Loucy (cell line): ENCODE measurements at regions not wholly inside any gene's neighbourhood (a gene's known extent, or its start where the extent isn't known, plus 50 kb on each side); places are given as distances from the start of the nearest gene placed in this dataset.

Experiments used
- H2AFZ ChIP-seq: fragments of 200-600 bp; sonication (generic); 2 replicates; pipeline ENCODE4 v1.6.0; 2016; ENCODE audit warnings: antibody characterized with exemption, mild to moderate bottlenecking, low read length, moderate library complexity
- H3F3A ChIP-seq: fragments of 200-600 bp; 2 replicates; pipeline ENCODE4 v1.6.0; 2016; ENCODE audit warnings: antibody characterized with exemption, low read depth, mild to moderate bottlenecking
- H3K27me3 ChIP-seq: fragments of 200-600 bp; sonication (generic); 2 replicates; pipeline ENCODE4 v1.6.1; 2014; ENCODE audit warnings: low read length, mild to moderate bottlenecking; ENCODE audit not compliant: insufficient read depth, poor library complexity, severe bottlenecking
- H3K36me3 ChIP-seq: fragments of 200-600 bp; sonication (generic); 2 replicates; pipeline ENCODE4 v1.6.1; 2016; ENCODE audit warnings: low read length; ENCODE audit not compliant: insufficient read depth
- H3K4me1 ChIP-seq: fragments of 200-600 bp; sonication (generic); 2 replicates; pipeline ENCODE4 v1.5.1; 2014; ENCODE audit warnings: low read length, mild to moderate bottlenecking; ENCODE audit not compliant: insufficient read depth, poor library complexity, severe bottlenecking
- H3K4me2 ChIP-seq: fragments of 200-600 bp; sonication (generic); 2 replicates; pipeline ENCODE4 v1.6.0; 2014; ENCODE audit warnings: antibody characterized with exemption, low read length, low read depth, mild to moderate bottlenecking; ENCODE audit not compliant: poor library complexity, severe bottlenecking
- H3K4me3 ChIP-seq: fragments of 200-600 bp; sonication (generic); 2 replicates; pipeline ENCODE4 v1.5.1; 2014; ENCODE audit warnings: low read length, mild to moderate bottlenecking, mixed read lengths; ENCODE audit not compliant: poor library complexity, severe bottlenecking
- H3K79me2 ChIP-seq: fragments of 200-600 bp; sonication (generic); 2 replicates; pipeline ENCODE4 v1.6.1; 2014; ENCODE audit warnings: low read length; ENCODE audit not compliant: insufficient read depth
- H3K9ac ChIP-seq: fragments of 200-600 bp; sonication (generic); 2 replicates; pipeline ENCODE4 v1.6.0; 2014; ENCODE audit warnings: mild to moderate bottlenecking, low read depth, low read length, moderate library complexity; ENCODE audit not compliant: poor library complexity, severe bottlenecking
- H3K9me2 ChIP-seq: fragments of 200-600 bp; sonication (generic); replicated peaks from 2 replicates; pipeline ENCODE4 v1.6.1; 2016; ENCODE audit warnings: low read depth, low read length, mixed read lengths
- H3K9me3 ChIP-seq: fragments of 200-600 bp; sonication (generic); 2 replicates; pipeline ENCODE4 v1.6.1; 2014; ENCODE audit warnings: mild to moderate bottlenecking, antibody characterized with exemption, low read length, low read depth; ENCODE audit not compliant: insufficient read depth
- H4K20me1 ChIP-seq: fragments of 200-600 bp; sonication (generic); 2 replicates; pipeline ENCODE4 v1.6.0; 2014; ENCODE audit warnings: antibody characterized with exemption, low read length, mild to moderate bottlenecking; ENCODE audit not compliant: insufficient read depth, poor library complexity, severe bottlenecking
- EZH2phosphoT487 ChIP-seq: fragments of 200-600 bp; IDR thresholded peaks from 2 replicates; pipeline ENCODE4 v1.6.1; 2018; ENCODE audit warnings: antibody characterized with exemption, mild to moderate bottlenecking, moderate library complexity, borderline replicate concordance
- TF ChIP-seq, protein P1 (sequence below): fragments of 200-600 bp; sonication (generic); conservative IDR thresholded peaks from 2 replicates; pipeline ENCODE4 v1.5.1; 2014; ENCODE audit warnings: mild to moderate bottlenecking, antibody characterized with exemption, low read length

GRCh38 chr1:184199036-184199435 is 147.5 kb downstream of the TSEN15 start:
- no peak overlapping the region for H3K4me3 ChIP-seq
- H3K9me3 ChIP-seq = no peaks in the 10 kb centered on the region
- H3K9ac ChIP-seq = no peak overlapping the region
- H3K4me2 ChIP-seq = no peak overlapping the region
- H3K36me3 ChIP-seq = no peaks in the 10 kb centered on the region
- no peaks in the 10 kb centered on the region for H3K79me2 ChIP-seq
- no peaks in the 10 kb centered on the region for H3K9me2 ChIP-seq
- H3K4me1 ChIP-seq = no peaks in the 10 kb centered on the region
- no peak for TF ChIP-seq EZH2phosphoT487
- TF ChIP-seq, protein P1, sequence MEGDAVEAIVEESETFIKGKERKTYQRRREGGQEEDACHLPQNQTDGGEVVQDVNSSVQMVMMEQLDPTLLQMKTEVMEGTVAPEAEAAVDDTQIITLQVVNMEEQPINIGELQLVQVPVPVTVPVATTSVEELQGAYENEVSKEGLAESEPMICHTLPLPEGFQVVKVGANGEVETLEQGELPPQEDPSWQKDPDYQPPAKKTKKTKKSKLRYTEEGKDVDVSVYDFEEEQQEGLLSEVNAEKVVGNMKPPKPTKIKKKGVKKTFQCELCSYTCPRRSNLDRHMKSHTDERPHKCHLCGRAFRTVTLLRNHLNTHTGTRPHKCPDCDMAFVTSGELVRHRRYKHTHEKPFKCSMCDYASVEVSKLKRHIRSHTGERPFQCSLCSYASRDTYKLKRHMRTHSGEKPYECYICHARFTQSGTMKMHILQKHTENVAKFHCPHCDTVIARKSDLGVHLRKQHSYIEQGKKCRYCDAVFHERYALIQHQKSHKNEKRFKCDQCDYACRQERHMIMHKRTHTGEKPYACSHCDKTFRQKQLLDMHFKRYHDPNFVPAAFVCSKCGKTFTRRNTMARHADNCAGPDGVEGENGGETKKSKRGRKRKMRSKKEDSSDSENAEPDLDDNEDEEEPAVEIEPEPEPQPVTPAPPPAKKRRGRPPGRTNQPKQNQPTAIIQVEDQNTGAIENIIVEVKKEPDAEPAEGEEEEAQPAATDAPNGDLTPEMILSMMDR = no peak
- H3K27me3 ChIP-seq = no peaks in the 10 kb centered on the region
- no peaks in the 10 kb centered on the region for H4K20me1 ChIP-seq
- no peaks in the 10 kb centered on the region for H3F3A ChIP-seq
- H2AFZ ChIP-seq = no peak overlapping the region

DNA sequence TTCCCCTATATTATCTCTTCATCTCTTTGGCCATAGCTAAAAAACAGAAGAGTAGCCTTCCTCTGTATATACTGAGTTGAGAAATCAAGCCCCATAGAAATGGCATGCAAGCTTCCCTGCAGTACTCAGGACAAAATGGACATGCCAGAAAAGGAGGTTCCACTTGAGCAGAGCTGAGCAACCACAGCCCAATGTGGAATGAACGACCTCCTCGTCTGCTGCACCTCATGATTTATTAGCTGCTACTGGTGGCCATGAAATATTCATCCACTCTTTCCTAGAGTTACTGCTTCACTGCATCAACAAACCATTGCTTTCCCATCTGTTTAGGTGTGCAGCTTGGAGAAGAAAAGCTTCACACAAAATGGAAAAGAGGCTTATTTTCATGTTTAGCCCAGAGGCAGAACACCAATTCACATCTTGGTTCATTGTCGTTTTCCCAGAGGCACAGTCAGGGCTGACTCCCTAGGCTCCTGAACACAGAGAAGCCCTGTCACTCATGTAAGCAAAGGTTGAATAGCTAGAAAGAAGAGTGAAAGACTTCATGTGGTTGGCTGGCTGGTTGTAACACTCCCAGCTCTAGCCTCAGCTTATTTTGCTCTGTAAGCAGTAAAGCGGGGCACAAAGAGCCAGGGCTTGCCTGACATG is 148.0 kb downstream of the TSEN15 start:
- Histone ChIP-seq H2AFZ (no peak overlapping the region), H3K9me3 (no peaks in the 10 kb centered on the region), H3K36me3 (no peaks in the 10 kb centered on the region), H3K79me2 (no peaks in the 10 kb centered on the region), H3K27me3 (no peaks in the 10 kb centered on the region), H3K9ac (no peak overlapping the region), H3K4me3 (no peak overlapping the region), H3K9me2 (no peaks in the 10 kb centered on the region), H3K4me2 (no peak overlapping the region), H3F3A (no peaks in the 10 kb centered on the region), H4K20me1 (no peaks in the 10 kb centered on the region), H3K4me1 (no peaks in the 10 kb centered on the region)
- TF ChIP-seq, protein P1 = no peak
- TF ChIP-seq EZH2phosphoT487 = no peak

GRCh38 chr1:184208622-184209021 is 157.1 kb downstream of the TSEN15 start:
- no peaks in the 10 kb centered on the region for H3K4me1 ChIP-seq
- H3K27me3 ChIP-seq = no peaks in the 10 kb centered on the region
- no peak overlapping the region for H3K4me3 ChIP-seq
- H3F3A ChIP-seq = no peaks in the 10 kb centered on the region
- H3K79me2 ChIP-seq = no peaks in the 10 kb centered on the region
- H2AFZ ChIP-seq = no peak overlapping the region
- TF ChIP-seq, protein P1 = no peak
- no peak for TF ChIP-seq EZH2phosphoT487
- H4K20me1 ChIP-seq = no peaks in the 10 kb centered on the region
- H3K4me2 ChIP-seq = no peak overlapping the region
- no peak overlapping the region for H3K9ac ChIP-seq
- H3K9me3 ChIP-seq = no peaks in the 10 kb centered on the region
- H3K36me3 ChIP-seq = no peaks in the 10 kb centered on the region
- H3K9me2 ChIP-seq = no peaks in the 10 kb centered on the region
